ENCODE measurements at regions not wholly inside any gene's neighbourhood (a gene's known extent, or its start where the extent isn't known, plus 50 kb on each side); places are given as distances from the start of the nearest gene placed in this dataset.

GRCh38 chr5:21654556-21654955, 1198.6 kb downstream of the CDH12 start:
- TF ChIP-seq, protein P1, sequence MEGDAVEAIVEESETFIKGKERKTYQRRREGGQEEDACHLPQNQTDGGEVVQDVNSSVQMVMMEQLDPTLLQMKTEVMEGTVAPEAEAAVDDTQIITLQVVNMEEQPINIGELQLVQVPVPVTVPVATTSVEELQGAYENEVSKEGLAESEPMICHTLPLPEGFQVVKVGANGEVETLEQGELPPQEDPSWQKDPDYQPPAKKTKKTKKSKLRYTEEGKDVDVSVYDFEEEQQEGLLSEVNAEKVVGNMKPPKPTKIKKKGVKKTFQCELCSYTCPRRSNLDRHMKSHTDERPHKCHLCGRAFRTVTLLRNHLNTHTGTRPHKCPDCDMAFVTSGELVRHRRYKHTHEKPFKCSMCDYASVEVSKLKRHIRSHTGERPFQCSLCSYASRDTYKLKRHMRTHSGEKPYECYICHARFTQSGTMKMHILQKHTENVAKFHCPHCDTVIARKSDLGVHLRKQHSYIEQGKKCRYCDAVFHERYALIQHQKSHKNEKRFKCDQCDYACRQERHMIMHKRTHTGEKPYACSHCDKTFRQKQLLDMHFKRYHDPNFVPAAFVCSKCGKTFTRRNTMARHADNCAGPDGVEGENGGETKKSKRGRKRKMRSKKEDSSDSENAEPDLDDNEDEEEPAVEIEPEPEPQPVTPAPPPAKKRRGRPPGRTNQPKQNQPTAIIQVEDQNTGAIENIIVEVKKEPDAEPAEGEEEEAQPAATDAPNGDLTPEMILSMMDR (IDR thresholded peaks at IDR 0.05): no peak
- TF ChIP-seq ZFX (IDR thresholded peaks at IDR 0.05; ENCODE audit: borderline replicate concordance): no peak
